AG04450 (cell line): ENCODE measurements at regions not wholly inside any gene's neighbourhood (a gene's known extent, or its start where the extent isn't known, plus 50 kb on each side); places are given as distances from the start of the nearest gene placed in this dataset.

Source experiments
- CTCF ChIA-PET: fragments of 300-600, 350-600 bp; formaldehyde crosslinking; extraction: SDS; loops from one replicate; lab custom pipeline; 2022; ENCODE audit warnings: antibody characterized with exemption, inconsistent platforms; lab: Charles Lee
- POLR2A ChIA-PET: fragments of 350-600 bp; formaldehyde crosslinking; extraction: SDS; loops from one replicate; lab custom pipeline; 2021; ENCODE audit warnings: antibody characterized with exemption, inconsistent platforms; lab: Yijun Ruan, JAX
- DNase-seq: peaks from one replicate; pipeline ENCODE4 v3.0.0-alpha.2; 2011; ENCODE audit warnings: low read depth, low spot score
- H3K27ac ChIP-seq: one replicate; pipeline ENCODE4 v1.5.1; 2012; ENCODE audit warnings: low read depth, low read length, control low read depth
- H3K27me3 ChIP-seq: one replicate; pipeline ENCODE4 v1.6.0; 2012; ENCODE audit warnings: low read length; ENCODE audit not compliant: control insufficient read depth, insufficient read depth
- H3K4me3 ChIP-seq: 2 replicates; pipeline ENCODE4 v1.5.1; 2011; ENCODE audit warnings: mild to moderate bottlenecking, low read depth, low read length, control low read depth
- H3K9me3 ChIP-seq: 2 replicates; pipeline ENCODE4 v1.5.1; 2012; ENCODE audit warnings: low read length; ENCODE audit not compliant: control insufficient read depth, insufficient read depth
- CTCF ChIP-seq: IDR thresholded peaks from 2 replicates; pipeline ENCODE4 v1.5.1; 2011; ENCODE audit warnings: low read depth, low read length, control low read depth, inconsistent platforms

DNA sequence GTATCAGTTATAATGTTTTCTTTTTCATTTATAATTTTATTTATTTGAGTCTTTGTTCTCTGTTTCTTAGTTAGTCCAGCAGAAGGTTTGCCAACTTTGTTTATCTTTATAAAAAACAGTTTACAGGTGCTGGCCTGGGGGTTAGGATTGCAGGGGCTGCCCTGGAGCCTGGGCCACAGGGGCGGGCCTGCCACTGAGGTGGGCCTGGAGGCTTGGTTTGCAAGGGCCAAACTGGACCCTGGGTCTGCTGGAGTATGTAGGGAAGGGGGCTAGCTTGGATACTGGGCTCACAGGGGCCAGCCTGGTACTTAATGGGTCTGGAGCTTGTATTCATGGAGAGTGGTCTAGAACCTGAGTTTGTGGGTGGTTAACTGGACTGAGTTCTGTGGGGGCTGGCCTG lies 789.9 kb upstream of the ADGRL4 start:
- ChIA-PET CTCF (no interaction called here), POLR2A (no interaction called here)
- no peak for TF ChIP-seq CTCF

DNA sequence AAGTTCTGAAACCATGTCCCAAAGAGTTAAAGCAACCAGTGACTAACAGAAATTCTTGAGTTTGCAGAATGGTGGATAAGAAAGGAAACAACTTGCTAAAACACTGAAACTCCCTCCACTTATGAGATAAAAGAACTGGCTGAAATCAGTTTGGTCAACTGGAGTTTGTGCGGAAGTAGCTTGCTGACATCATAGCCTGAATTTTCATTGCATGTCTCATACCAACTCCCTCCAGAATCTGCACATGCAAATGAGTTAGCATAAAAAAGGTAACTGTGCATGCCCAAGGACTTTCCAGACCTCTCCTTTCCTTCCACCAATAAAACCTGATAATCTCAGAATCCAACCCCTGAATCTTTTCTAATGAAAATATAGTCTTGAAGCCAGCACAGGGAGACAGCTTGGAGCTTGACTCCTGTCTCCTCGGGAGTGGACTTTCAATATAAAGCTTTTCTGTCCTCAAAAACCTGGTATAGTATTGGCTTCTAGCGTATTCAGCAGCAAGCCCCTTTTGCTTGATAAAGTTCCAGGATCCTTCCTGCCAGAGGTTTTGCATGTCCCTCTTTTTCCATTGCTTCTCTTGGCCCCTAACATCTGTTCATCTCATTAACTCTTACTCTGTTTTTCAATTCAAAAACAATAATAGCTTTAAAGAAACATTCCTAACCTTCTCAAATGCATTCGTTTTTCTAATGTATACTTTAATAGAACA lies 785.8 kb upstream of the ADGRL4 start:
- no peak for TF ChIP-seq CTCF
- peak; percentile 4 for DNase-seq
- POLR2A ChIA-PET: interaction anchor here (1.2 kb wide), 1 partner anchor 20 kb away, joined by 3 read pairs; no protein-coding TSS in a partner anchor
- Histone ChIP-seq H3K4me3 (no peak overlapping the region), H3K27me3 (no peaks in the 10 kb centered on the region), H3K27ac (no peak overlapping the region), H3K9me3 (no peaks in the 10 kb centered on the region)
- CTCF ChIA-PET: no interaction called here

More for the DNA sequence above, 789.9 kb upstream of the ADGRL4 start:
- Histone ChIP-seq H3K27ac (no peak overlapping the region), H3K9me3 (no peaks in the 10 kb centered on the region), H3K27me3 (no peaks in the 10 kb centered on the region), H3K4me3 (no peak overlapping the region)
- no peak for DNase-seq

- CTCF ChIA-PET: no interaction called here
- H3K9me3 ChIP-seq: no peaks in the 10 kb centered on the region
- H3K27me3 ChIP-seq: no peaks in the 10 kb centered on the region
- no peak for DNase-seq
- H3K4me3 ChIP-seq: no peak overlapping the region
- no peak for TF ChIP-seq CTCF
- no peak overlapping the region for H3K27ac ChIP-seq
- POLR2A ChIA-PET: interaction anchor here (1.2 kb wide), 1 partner anchor 21 kb away, joined by 3 read pairs; no protein-coding TSS in a partner anchor
Observed at GRCh38 chr1:79791488-79792218, 785.1 kb upstream of the ADGRL4 start.

DNA sequence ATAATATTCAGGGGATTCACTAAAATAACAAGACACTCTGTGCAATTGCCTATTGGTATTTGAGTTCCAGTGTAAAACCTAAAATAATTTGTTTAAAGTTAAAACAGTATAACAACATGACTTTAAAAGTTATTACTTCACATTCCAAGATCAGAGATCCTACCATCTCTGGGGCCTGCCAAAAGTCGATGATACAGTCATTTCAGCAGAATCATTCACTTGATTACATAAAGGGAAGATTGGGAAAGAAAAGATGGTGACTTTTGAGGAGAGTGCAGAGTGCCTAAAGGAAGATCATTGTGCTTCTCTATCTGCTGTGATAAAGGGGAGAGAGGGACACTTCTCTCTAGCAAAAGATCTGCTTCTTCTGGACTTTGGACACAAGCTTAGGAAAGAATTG lies 784.4 kb upstream of the ADGRL4 start:
- no peaks in the 10 kb centered on the region for H3K27me3 ChIP-seq
- no peak overlapping the region for H3K27ac ChIP-seq
- no peaks in the 10 kb centered on the region for H3K9me3 ChIP-seq
- no peak overlapping the region for H3K4me3 ChIP-seq
- ChIA-PET CTCF (no interaction called here), POLR2A (no interaction called here)
- no peak for DNase-seq
- no peak for TF ChIP-seq CTCF

DNA sequence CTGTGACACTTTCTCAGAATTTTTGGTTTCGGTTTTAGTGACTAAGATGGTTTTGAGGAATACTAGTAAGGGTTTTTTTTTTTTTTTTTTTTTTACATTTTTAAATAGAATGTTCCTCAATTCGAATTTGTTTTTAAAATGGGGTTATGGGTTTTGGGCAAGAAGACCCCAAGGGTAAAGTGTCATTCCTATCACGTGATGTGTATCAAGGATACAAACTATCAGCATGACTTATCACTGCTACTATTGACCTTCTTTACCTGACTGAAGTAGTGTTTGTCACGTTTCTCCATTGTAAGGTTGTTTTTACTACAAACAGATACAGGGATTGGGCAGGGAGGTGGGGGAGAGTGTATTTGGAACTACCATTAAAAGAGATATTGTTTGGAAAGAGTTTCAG lies 781.1 kb upstream of the ADGRL4 start:
- no peak for DNase-seq
- no peak for TF ChIP-seq CTCF
- POLR2A ChIA-PET: no interaction called here
- Histone ChIP-seq H3K27me3 (no peaks in the 10 kb centered on the region), H3K4me3 (no peak overlapping the region), H3K27ac (no peak overlapping the region), H3K9me3 (no peaks in the 10 kb centered on the region)
- CTCF ChIA-PET: no interaction called here
